GM12878 (cell line): ENCODE measurements at regions not wholly inside any gene's neighbourhood (a gene's known extent, or its start where the extent isn't known, plus 50 kb on each side); places are given as distances from the start of the nearest gene placed in this dataset.

Source experiments
- ATAC-seq: fragments of 200-7000 bp; cut with Tn5 transposase; 3 replicates; pipeline ENCODE4 v1.9.1; 2020; ENCODE audit warnings: mild to moderate bottlenecking, moderate library complexity
- BruUV-seq: library from RNA; stranded (reverse); fragments of 400-500 nt; replicated peaks from 2 replicates; lab custom pipeline; 2021; lab: Mats Ljungman, UMichigan
- CTCF ChIA-PET: fragments of 300-600 bp; sonication (Branson Sonifier 250); formaldehyde crosslinking; extraction: SDS; loops from one replicate; lab custom pipeline; 2021; ENCODE audit warnings: inconsistent platforms; lab: Yijun Ruan, JAX
- POLR2A ChIA-PET: fragments of 350-600 bp; formaldehyde crosslinking; extraction: SDS; loops from one replicate; lab custom pipeline; 2021; ENCODE audit warnings: inconsistent platforms; lab: Charles Lee
- RAD21 ChIA-PET: fragments of 300-600 bp; sonication (Branson Sonifier 250); formaldehyde crosslinking; loops from one replicate; lab custom pipeline; 2023; ENCODE audit warnings: antibody characterized with exemption; ENCODE audit not compliant: unreplicated experiment; lab: Charles Lee
- SMC1A ChIA-PET: fragments of 300-600 bp; sonication (Branson Sonifier 250); formaldehyde crosslinking; loops from one replicate; lab custom pipeline; 2023; ENCODE audit not compliant: unreplicated experiment, uncharacterized antibody; lab: Charles Lee
- DNase-seq: peaks from one replicate; pipeline ENCODE4 v3.0.0-alpha.2; 2011; ENCODE audit warnings: low read depth, low spot score
- FAIRE-seq: peaks from 3 replicates; lab custom pipeline; 2011; peaks lifted over from hg19 to GRCh38; lab: Jason Lieb, UNC
- H2AFZ ChIP-seq: 2 replicates; pipeline ENCODE4 v1.6.0; 2011; ENCODE audit warnings: low read depth, low read length, control low read depth; ENCODE audit not compliant: control insufficient read depth
- H3K27ac ChIP-seq: 2 replicates; pipeline ENCODE4 v1.5.1; 2011; ENCODE audit warnings: control low read depth; ENCODE audit not compliant: control insufficient read depth, insufficient read depth
- H3K27me3 ChIP-seq, 2 experiments: replicated peaks in 1 of 2; 2 replicates each; pipeline versions ENCODE4 v1.6.0 to v1.6.1; 2011; ENCODE audit warnings: low read length in 1 of 2; ENCODE audit not compliant: control insufficient read depth in 2 of 2, insufficient read depth in 2 of 2
- H3K36me3 ChIP-seq, 2 experiments: 2 replicates each; pipeline ENCODE4 v1.5.1; 2011; ENCODE audit warnings: low read length in 1 of 2; ENCODE audit not compliant: control insufficient read depth in 2 of 2, insufficient read depth in 2 of 2
- H3K4me1 ChIP-seq: 2 replicates; pipeline ENCODE4 v1.6.1; 2011; ENCODE audit warnings: mild to moderate bottlenecking, low read length, moderate library complexity, mixed read lengths; ENCODE audit not compliant: control insufficient read depth, insufficient read depth
- H3K4me2 ChIP-seq: 2 replicates; pipeline ENCODE4 v1.6.0; 2011; ENCODE audit warnings: control low read depth; ENCODE audit not compliant: control insufficient read depth, insufficient read depth
- H3K4me3 ChIP-seq: fragments of 200-600 bp; sonication (generic); 2 replicates; pipeline ENCODE4 v1.5.1; 2016
- H3K79me2 ChIP-seq: 2 replicates; pipeline ENCODE4 v1.6.0; 2011; ENCODE audit warnings: low read length; ENCODE audit not compliant: control insufficient read depth, insufficient read depth
- H3K9ac ChIP-seq: 2 replicates; pipeline ENCODE4 v1.8.0; 2011; ENCODE audit warnings: low read length, control low read depth, mixed read lengths; ENCODE audit not compliant: control insufficient read depth, insufficient read depth
- H3K9me3 ChIP-seq: replicated peaks from 3 replicates; pipeline ENCODE4 v1.5.1; 2011; ENCODE audit warnings: mild to moderate bottlenecking, low read length; ENCODE audit not compliant: control insufficient read depth, insufficient read depth
- H4K20me1 ChIP-seq: 2 replicates; pipeline ENCODE4 v1.6.0; 2011; ENCODE audit not compliant: control insufficient read depth, insufficient read depth
- BCL11A ChIP-seq: IDR thresholded peaks from 2 replicates; pipeline ENCODE4 v1.6.1; 2011; ENCODE audit warnings: low read depth, low read length
- BHLHE40 ChIP-seq, 2 experiments: fragments of 450-650 bp in 1 of 2; IDR thresholded peaks; 2 replicates each; pipeline ENCODE4 v1.6.1; 2011 to 2017; ENCODE audit warnings: low read depth in 2 of 2, borderline replicate concordance in 1 of 2, improper control_type of control experiment in 1 of 2, low read length in 1 of 2, mild to moderate bottlenecking in 1 of 2
- BMI1 ChIP-seq: fragments of 450-650 bp; IDR thresholded peaks from 2 replicates; pipeline ENCODE4 v1.6.1; 2016; ENCODE audit warnings: mild to moderate bottlenecking, moderate library complexity, borderline replicate concordance
- CBX5 ChIP-seq: sonication (generic); IDR thresholded peaks from 2 replicates; pipeline ENCODE4 v1.6.1; 2016; ENCODE audit warnings: low read depth, moderate library complexity, mild to moderate bottlenecking, inconsistent platforms
- FOXK2 ChIP-seq: fragments of 450-650 bp; IDR thresholded peaks from 2 replicates; pipeline ENCODE4 v1.6.1; 2017; ENCODE audit warnings: mild to moderate bottlenecking, moderate library complexity
- HDAC6 ChIP-seq: fragments of 200-600 bp; sonication (generic); IDR thresholded peaks from one replicate; pipeline ENCODE4 v1.8.0; 2017; ENCODE audit warnings: antibody characterized with exemption; ENCODE audit not compliant: unreplicated experiment
- MEF2B ChIP-seq: fragments of 450-650 bp; IDR thresholded peaks from 2 replicates; pipeline ENCODE4 v1.6.1; 2018; ENCODE audit warnings: mild to moderate bottlenecking, moderate library complexity; ENCODE audit not compliant: partially characterized antibody, poor library complexity, severe bottlenecking
- PAX5 ChIP-seq: IDR thresholded peaks from 2 replicates; pipeline ENCODE4 v1.6.1; 2011; ENCODE audit warnings: low read depth, low read length, borderline replicate concordance
- POLR2A ChIP-seq: IDR thresholded peaks from 2 replicates; pipeline ENCODE4 v1.6.1; 2011; ENCODE audit warnings: low read depth, mild to moderate bottlenecking, low read length
- REST ChIP-seq: IDR thresholded peaks from 2 replicates; pipeline ENCODE4 v1.6.1; 2012; ENCODE audit warnings: mild to moderate bottlenecking, low read depth, low read length
- ZNF217 ChIP-seq: fragments of 450-650 bp; IDR thresholded peaks from 2 replicates; pipeline ENCODE4 v1.6.1; 2017; ENCODE audit warnings: antibody characterized with exemption, mild to moderate bottlenecking
- in situ Hi-C: fragments of 300-500 bp; cut with MboI; formaldehyde crosslinking; loops from 9 replicates; pipeline ENCODE4 v1.14.3; 2018; ENCODE audit warnings: mixed read lengths
- intact Hi-C: fragments of 100-400 bp; cut with micrococcal nuclease; formaldehyde crosslinking; loops from one replicate; pipeline ENCODE4 v1.14.2; 2022; ENCODE audit not compliant: unreplicated experiment
- TF ChIP-seq, protein P1 (sequence below): fragments of 150-350 bp; IDR thresholded peaks from 2 replicates; pipeline ENCODE4 v1.6.1; 2016; ENCODE audit warnings: low read depth, low read length

DNA sequence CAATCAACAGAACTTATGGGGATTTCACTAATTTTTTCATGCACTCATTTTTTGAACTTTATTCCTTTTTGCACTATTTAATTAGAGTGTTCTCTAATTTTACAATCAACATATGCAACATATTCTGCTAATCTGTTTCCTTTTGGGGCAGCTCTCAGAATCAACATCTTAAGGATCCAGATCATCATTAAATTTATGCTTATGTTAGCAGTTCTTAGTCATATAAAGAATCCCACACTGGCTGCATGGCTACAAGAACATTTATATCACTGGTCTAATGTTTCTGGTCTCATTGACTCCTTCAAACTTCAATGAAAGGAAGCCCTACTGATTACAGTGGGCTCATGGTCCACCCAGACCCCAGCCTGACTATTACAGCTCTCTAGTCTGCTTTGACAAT, 245.2 kb downstream of the RBM26 start:
- Histone ChIP-seq H2AFZ (no peak overlapping the region), H3K27ac (no peak overlapping the region), H3K4me3 (no peak overlapping the region), H3K9ac (no peak overlapping the region), H3K9me3 (no peaks in the 10 kb centered on the region), H4K20me1 (no peaks in the 10 kb centered on the region), H3K4me2 (no peak overlapping the region), H3K27me3 (no peaks in the 10 kb centered on the region; a peak in 1 of 4 replicates), H3K36me3 (no peaks in the 10 kb centered on the region), H3K79me2 (no peaks in the 10 kb centered on the region), H3K4me1 (no peaks in the 10 kb centered on the region)
- in situ Hi-C loops, result no loop called here
- DNase-seq (no peak), FAIRE-seq (no peak), ATAC-seq (no peak)
- TF ChIP-seq HDAC6 (no peak), PAX5 (no peak), FOXK2 (no peak), REST (no peak), BMI1 (no peak), ZNF217 (no peak), BCL11A (no peak), MEF2B (no peak), BHLHE40 (IDR thresholded peaks at IDR 0.05; ENCODE audit: borderline replicate concordance in 1 of 2, low read depth in 2 of 2, low read length in 1 of 2) (no peak), POLR2A (no peak), CBX5 (no peak)
- TF ChIP-seq, protein P1, sequence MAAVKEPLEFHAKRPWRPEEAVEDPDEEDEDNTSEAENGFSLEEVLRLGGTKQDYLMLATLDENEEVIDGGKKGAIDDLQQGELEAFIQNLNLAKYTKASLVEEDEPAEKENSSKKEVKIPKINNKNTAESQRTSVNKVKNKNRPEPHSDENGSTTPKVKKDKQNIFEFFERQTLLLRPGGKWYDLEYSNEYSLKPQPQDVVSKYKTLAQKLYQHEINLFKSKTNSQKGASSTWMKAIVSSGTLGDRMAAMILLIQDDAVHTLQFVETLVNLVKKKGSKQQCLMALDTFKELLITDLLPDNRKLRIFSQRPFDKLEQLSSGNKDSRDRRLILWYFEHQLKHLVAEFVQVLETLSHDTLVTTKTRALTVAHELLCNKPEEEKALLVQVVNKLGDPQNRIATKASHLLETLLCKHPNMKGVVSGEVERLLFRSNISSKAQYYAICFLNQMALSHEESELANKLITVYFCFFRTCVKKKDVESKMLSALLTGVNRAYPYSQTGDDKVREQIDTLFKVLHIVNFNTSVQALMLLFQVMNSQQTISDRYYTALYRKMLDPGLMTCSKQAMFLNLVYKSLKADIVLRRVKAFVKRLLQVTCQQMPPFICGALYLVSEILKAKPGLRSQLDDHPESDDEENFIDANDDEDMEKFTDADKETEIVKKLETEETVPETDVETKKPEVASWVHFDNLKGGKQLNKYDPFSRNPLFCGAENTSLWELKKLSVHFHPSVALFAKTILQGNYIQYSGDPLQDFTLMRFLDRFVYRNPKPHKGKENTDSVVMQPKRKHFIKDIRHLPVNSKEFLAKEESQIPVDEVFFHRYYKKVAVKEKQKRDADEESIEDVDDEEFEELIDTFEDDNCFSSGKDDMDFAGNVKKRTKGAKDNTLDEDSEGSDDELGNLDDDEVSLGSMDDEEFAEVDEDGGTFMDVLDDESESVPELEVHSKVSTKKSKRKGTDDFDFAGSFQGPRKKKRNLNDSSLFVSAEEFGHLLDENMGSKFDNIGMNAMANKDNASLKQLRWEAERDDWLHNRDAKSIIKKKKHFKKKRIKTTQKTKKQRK, result no peak
- RAD21 ChIA-PET, result no interaction called here
- BruUV-seq, result no TSS peak
- SMC1A ChIA-PET, result interaction anchor here (1.1 kb wide), 1 partner anchor 10 kb away, joined by 3 read pairs; no protein-coding TSS in a partner anchor
- CTCF ChIA-PET, result no interaction called here
- POLR2A ChIA-PET, result no interaction called here
- intact Hi-C loops, result no loop called here
